Gastrocnemius medialis (tissue), 4 donors: ENCODE measurements at regions not wholly inside any gene's neighbourhood (a gene's known extent, or its start where the extent isn't known, plus 50 kb on each side); places are given as distances from the start of the nearest gene placed in this dataset.
"Not testable (repeated sequence)": the region's sequence is repeated elsewhere in the genome, so short reads cannot be mapped to it uniquely, and the experiment has no call there.

Experiments
- ATAC-seq, 2 donors: fragments of 150-250 bp; one replicate each; pipeline ENCODE4 v1.9.1; 2016
- DNase-seq, 2 donors: peaks; one replicate each; pipeline ENCODE4 v3.0.0-alpha.2; 2019
- H3K27ac ChIP-seq, 4 donors: fragments of 200-600 bp; sonication (generic); 1 replicate in 1 of 4; 2 replicates in 3 of 4; pipeline ENCODE4 v1.5.1; 2016 to 2018; ENCODE audit warnings: mild to moderate bottlenecking in 2 of 4, moderate library complexity in 1 of 4
- H3K27me3 ChIP-seq, 3 donors: fragments of 200-600 bp; sonication (generic) in 2 of 3; 1 replicate in 1 of 3; 2 replicates in 2 of 3; pipeline versions ENCODE4 v1.5.1 to v1.6.0; 2016 to 2019; ENCODE audit warnings: mild to moderate bottlenecking in 1 of 3, moderate library complexity in 1 of 3
- H3K36me3 ChIP-seq, 2 donors: fragments of 200-600 bp; sonication (generic) in 1 of 2; one replicate each; pipeline ENCODE4 v1.5.1; 2017 to 2018
- H3K4me1 ChIP-seq, 2 donors: fragments of 200-600 bp; sonication (generic) in 1 of 2; one replicate each; pipeline ENCODE4 v1.5.1; 2016 to 2017; ENCODE audit warnings: mild to moderate bottlenecking in 2 of 2
- H3K4me3 ChIP-seq, 4 donors: fragments of 200-600 bp; sonication (generic) in 3 of 4; 1 replicate in 1 of 4; 2 replicates in 3 of 4; pipeline ENCODE4 v1.5.1; 2016 to 2019; ENCODE audit warnings: mild to moderate bottlenecking in 2 of 4
- H3K9me3 ChIP-seq, 3 donors: fragments of 200-600 bp; sonication (generic) in 2 of 3; 1 replicate in 1 of 3; 2 replicates in 2 of 3; pipeline ENCODE4 v1.5.1; 2016 to 2019
- CTCF ChIP-seq, 5 experiments: fragments of 450-650 bp in 3 of 5; fragments of 200-600 bp in 2 of 5; sonication (generic) in 2 of 5; IDR thresholded peaks in 4 of 5; conservative IDR thresholded peaks in 1 of 5; 1 replicate in 4 of 5; 2 replicates in 1 of 5; pipeline ENCODE4 v1.5.1; 2016 to 2019; ENCODE audit warnings: antibody characterized with exemption in 5 of 5, mild to moderate bottlenecking in 3 of 5, moderate library complexity in 3 of 5
- POLR2A ChIP-seq, 2 donors: fragments of 450-650 bp; IDR thresholded peaks; one replicate each; pipeline ENCODE4 v1.6.1; 2017; ENCODE audit warnings: antibody characterized with exemption in 2 of 2, mild to moderate bottlenecking in 2 of 2, moderate library complexity in 2 of 2
- in situ Hi-C, 4 donors: fragments of 200-750 bp; cut with MboI; loops; one replicate each; pipeline versions ENCODE4 v1.15.0 to v1.8.0; 2017; ENCODE audit warnings: low sequenced_read_pairs in 4 of 4
- intact Hi-C: fragments of 100-400 bp; cut with DNase I; formaldehyde crosslinking; loops from one replicate; pipeline ENCODE4 v1.15.1; 2023; ENCODE audit warnings: low total_unique reads

GRCh38 chr6:153984811-153985210 lies 54.2 kb upstream of the OPRM1 start:
- Histone ChIP-seq H3K4me3 (no peak overlapping the region), H3K27ac (no peak overlapping the region), H3K9me3 (no peaks in the 10 kb centered on the region), H3K4me1 (no peaks in the 10 kb centered on the region), H3K27me3 (no peaks in the 10 kb centered on the region), H3K36me3 (no peaks in the 10 kb centered on the region)
- TF ChIP-seq POLR2A (IDR thresholded peaks at IDR 0.05) (no peak), CTCF (IDR thresholded peaks at IDR 0.05 in 4 of 5, conservative IDR thresholded peaks at IDR 0.05 in 1 of 5) (no peak)
- ATAC-seq (no peak), DNase-seq (no peak)
- intact Hi-C loops (no loop called here), in situ Hi-C loops (no loop called here)

GRCh38 chr6:153980171-153980570 lies 58.9 kb upstream of the OPRM1 start:
- in situ Hi-C loops (no loop called here), intact Hi-C loops (no loop called here)
- Histone ChIP-seq H3K9me3 (no peaks in the 10 kb centered on the region), H3K27me3 (no peaks in the 10 kb centered on the region), H3K4me1 (no peaks in the 10 kb centered on the region), H3K4me3 (no peak overlapping the region), H3K36me3 (no peaks in the 10 kb centered on the region), H3K27ac (no peak overlapping the region)
- DNase-seq (no peak), ATAC-seq (no peak)
- TF ChIP-seq CTCF (IDR thresholded peaks at IDR 0.05 in 4 of 5, conservative IDR thresholded peaks at IDR 0.05 in 1 of 5) (no peak), POLR2A (IDR thresholded peaks at IDR 0.05) (no peak)

- H3K9me3 ChIP-seq, H3K4me1 ChIP-seq, intact Hi-C loops, H3K27me3 ChIP-seq, ATAC-seq, DNase-seq, H3K36me3 ChIP-seq, H3K4me3 ChIP-seq, H3K27ac ChIP-seq, in situ Hi-C loops: not testable (repeated sequence)
Measured at GRCh38 chr6:153978911-153979548, 60.0 kb upstream of the OPRM1 start.

- no peak for DNase-seq
- Histone ChIP-seq H3K27me3 (no peaks in the 10 kb centered on the region), H3K9me3 (no peaks in the 10 kb centered on the region), H3K27ac (no peak overlapping the region), H3K4me1 (no peaks in the 10 kb centered on the region), H3K36me3 (no peaks in the 10 kb centered on the region), H3K4me3 (no peak overlapping the region)
- ATAC-seq: no peak
- intact Hi-C loops: no loop called here
- TF ChIP-seq CTCF (IDR thresholded peaks at IDR 0.05 in 4 of 5, conservative IDR thresholded peaks at IDR 0.05 in 1 of 5): no peak
- no peak for TF ChIP-seq POLR2A (IDR thresholded peaks at IDR 0.05)
- in situ Hi-C loops: no loop called here
Measured at GRCh38 chr6:153976921-153977693, 61.9 kb upstream of the OPRM1 start.

- no peaks in the 10 kb centered on the region for H3K9me3 ChIP-seq
- H3K4me1 ChIP-seq: no peaks in the 10 kb centered on the region
- H3K36me3 ChIP-seq: no peaks in the 10 kb centered on the region
- no peaks in the 10 kb centered on the region for H3K27me3 ChIP-seq
- TF ChIP-seq CTCF (IDR thresholded peaks at IDR 0.05 in 4 of 5, conservative IDR thresholded peaks at IDR 0.05 in 1 of 5) (no peak), POLR2A (IDR thresholded peaks at IDR 0.05) (no peak)
- intact Hi-C loops: no loop called here
- no peak for DNase-seq
- in situ Hi-C loops: no loop called here
- no peak overlapping the region for H3K4me3 ChIP-seq
- no peak overlapping the region for H3K27ac ChIP-seq
- ATAC-seq: no peak
Measured at GRCh38 chr6:153966001-153966400, 73.0 kb upstream of the OPRM1 start.
